ENCODE measurements at regions not wholly inside any gene's neighbourhood (a gene's known extent, or its start where the extent isn't known, plus 50 kb on each side); places are given as distances from the start of the nearest gene placed in this dataset.

- Histone ChIP-seq H3K36me3 (ENCODE audit: insufficient read depth) (no peaks in the 10 kb centered on the region), H4K20me1 (ENCODE audit: insufficient read depth) (no peaks in the 10 kb centered on the region), H2AFZ (ENCODE audit: low read depth) (no peak overlapping the region), H3K4me2 (no peak overlapping the region), H3K27me3 (ENCODE audit: insufficient read depth, low read depth) (no peaks in the 10 kb centered on the region), H3K4me3 (IDR thresholded peaks at IDR 0.05; ENCODE audit: insufficient read depth, low read depth, low read length) (no peak overlapping the region), H3K9ac (no peak overlapping the region), H3K27ac (no peak overlapping the region), H3K4me1 (ENCODE audit: low read depth, poor library complexity, severe bottlenecking) (peaks cover 15% of the 10 kb centered on the region), H3K79me2 (ENCODE audit: insufficient read depth, low read depth) (no peaks in the 10 kb centered on the region)
- TF ChIP-seq CTCF (conservative IDR thresholded peaks at IDR 0.05; ENCODE audit: low read depth, low read length) = no peak
Measured at GRCh38 chr18:43710135-43710534, 432.8 kb upstream of the SYT4 start.

- no peak overlapping the region for H3K9ac ChIP-seq
- no peak overlapping the region for H3K4me3 ChIP-seq (IDR thresholded peaks at IDR 0.05; ENCODE audit: insufficient read depth, low read depth, low read length)
- no peaks in the 10 kb centered on the region for H3K36me3 ChIP-seq (ENCODE audit: insufficient read depth)
- H2AFZ ChIP-seq (ENCODE audit: low read depth) = no peak overlapping the region
- no peaks in the 10 kb centered on the region for H4K20me1 ChIP-seq (ENCODE audit: insufficient read depth)
- H3K27ac ChIP-seq = no peak overlapping the region
- H3K79me2 ChIP-seq (ENCODE audit: insufficient read depth, low read depth) = no peaks in the 10 kb centered on the region
- H3K27me3 ChIP-seq (ENCODE audit: insufficient read depth, low read depth) = no peaks in the 10 kb centered on the region
- no peak for TF ChIP-seq CTCF (conservative IDR thresholded peaks at IDR 0.05; ENCODE audit: low read depth, low read length)
- no peaks in the 10 kb centered on the region for H3K4me1 ChIP-seq (ENCODE audit: low read depth, poor library complexity, severe bottlenecking)
- H3K4me2 ChIP-seq = no peak overlapping the region
Measured at GRCh38 chr18:43714343-43715010, 437.2 kb upstream of the SYT4 start.

GRCh38 chr18:43719267-43719795 is 442.0 kb upstream of the SYT4 start:
- H4K20me1 ChIP-seq (ENCODE audit: insufficient read depth) = no peaks in the 10 kb centered on the region

GRCh38 chr18:43720041-43720440 is 442.8 kb upstream of the SYT4 start:
- TF ChIP-seq CTCF (conservative IDR thresholded peaks at IDR 0.05; ENCODE audit: low read depth, low read length) = no peak
- no peaks in the 10 kb centered on the region for H3K36me3 ChIP-seq (ENCODE audit: insufficient read depth)
- no peaks in the 10 kb centered on the region for H4K20me1 ChIP-seq (ENCODE audit: insufficient read depth)
- no peak overlapping the region for H3K27ac ChIP-seq
- H3K4me3 ChIP-seq (IDR thresholded peaks at IDR 0.05; ENCODE audit: insufficient read depth, low read depth, low read length) = no peak overlapping the region
- H3K4me1 ChIP-seq (ENCODE audit: low read depth, poor library complexity, severe bottlenecking) = no peaks in the 10 kb centered on the region
- H3K27me3 ChIP-seq (ENCODE audit: insufficient read depth, low read depth) = no peaks in the 10 kb centered on the region
- no peak overlapping the region for H2AFZ ChIP-seq (ENCODE audit: low read depth)
- H3K9ac ChIP-seq = no peak overlapping the region
- H3K79me2 ChIP-seq (ENCODE audit: insufficient read depth, low read depth) = no peaks in the 10 kb centered on the region
- H3K4me2 ChIP-seq = no peak overlapping the region

More at GRCh38 chr18:43719267-43719795, 442.0 kb upstream of the SYT4 start:
- Histone ChIP-seq H2AFZ (ENCODE audit: low read depth) (no peak overlapping the region), H3K4me2 (no peak overlapping the region), H3K4me1 (ENCODE audit: low read depth, poor library complexity, severe bottlenecking) (no peaks in the 10 kb centered on the region), H3K36me3 (ENCODE audit: insufficient read depth) (no peaks in the 10 kb centered on the region), H3K79me2 (ENCODE audit: insufficient read depth, low read depth) (no peaks in the 10 kb centered on the region), H3K9ac (no peak overlapping the region), H3K4me3 (IDR thresholded peaks at IDR 0.05; ENCODE audit: insufficient read depth, low read depth, low read length) (no peak overlapping the region), H3K27ac (no peak overlapping the region), H3K27me3 (ENCODE audit: insufficient read depth, low read depth) (no peaks in the 10 kb centered on the region)
- no peak for TF ChIP-seq CTCF (conservative IDR thresholded peaks at IDR 0.05; ENCODE audit: low read depth, low read length)

All from KMS-11 (cell line).